GM19351 (cell line): ENCODE measurements at regions not wholly inside any gene's neighbourhood (a gene's known extent, or its start where the extent isn't known, plus 50 kb on each side); places are given as distances from the start of the nearest gene placed in this dataset.
"Not testable (repeated sequence)": the region's sequence is repeated elsewhere in the genome, so short reads cannot be mapped to it uniquely, and the experiment has no call there.

Experiments used
- ATAC-seq: cut with Tn5 transposase; IDR thresholded peaks from one replicate; pipeline ENCODE4 v1.9.1; 2021; ENCODE audit warnings: mild to moderate bottlenecking, moderate library complexity; ENCODE audit not compliant: unreplicated experiment

DNA sequence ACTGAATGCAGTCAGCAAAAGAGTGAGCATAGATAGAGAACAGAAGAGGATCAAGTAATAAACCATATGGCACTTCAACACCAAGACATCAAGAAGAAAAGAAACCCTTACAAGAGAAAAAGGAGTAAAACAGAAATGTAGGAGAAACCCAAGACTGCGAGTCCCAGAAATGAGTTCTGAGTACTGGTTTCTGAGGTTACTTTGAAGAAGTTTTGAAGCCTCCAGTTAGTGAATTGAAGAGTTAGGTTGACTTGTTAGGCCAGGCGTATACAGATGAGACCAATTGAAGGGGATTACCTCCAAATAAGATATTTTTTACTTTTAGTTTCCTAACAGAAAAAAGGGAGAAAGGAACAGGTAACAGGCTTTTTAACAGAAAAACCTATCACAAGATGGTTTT, 162.2 kb upstream of the SSTR1 start:
- no peak for ATAC-seq

DNA sequence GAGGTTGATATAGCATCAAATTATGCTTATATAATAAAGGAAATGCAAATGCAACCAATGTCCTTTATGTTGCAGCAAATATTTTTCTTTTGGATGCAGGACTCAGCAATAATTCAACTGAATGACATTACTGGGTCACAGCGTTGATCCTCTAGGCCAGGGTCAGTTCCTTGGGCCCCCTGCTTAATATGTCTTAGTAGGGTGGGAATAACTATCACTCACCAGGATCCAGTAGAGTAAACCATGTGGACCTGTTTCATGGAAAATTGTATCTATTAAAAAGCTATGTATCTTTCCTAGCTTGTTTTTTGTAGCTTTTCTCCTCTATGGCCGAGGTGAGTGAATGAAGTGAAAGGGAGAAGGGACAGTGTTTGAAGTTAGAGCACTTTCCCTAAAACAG, 161.5 kb upstream of the SSTR1 start:
- ATAC-seq, result no peak

DNA sequence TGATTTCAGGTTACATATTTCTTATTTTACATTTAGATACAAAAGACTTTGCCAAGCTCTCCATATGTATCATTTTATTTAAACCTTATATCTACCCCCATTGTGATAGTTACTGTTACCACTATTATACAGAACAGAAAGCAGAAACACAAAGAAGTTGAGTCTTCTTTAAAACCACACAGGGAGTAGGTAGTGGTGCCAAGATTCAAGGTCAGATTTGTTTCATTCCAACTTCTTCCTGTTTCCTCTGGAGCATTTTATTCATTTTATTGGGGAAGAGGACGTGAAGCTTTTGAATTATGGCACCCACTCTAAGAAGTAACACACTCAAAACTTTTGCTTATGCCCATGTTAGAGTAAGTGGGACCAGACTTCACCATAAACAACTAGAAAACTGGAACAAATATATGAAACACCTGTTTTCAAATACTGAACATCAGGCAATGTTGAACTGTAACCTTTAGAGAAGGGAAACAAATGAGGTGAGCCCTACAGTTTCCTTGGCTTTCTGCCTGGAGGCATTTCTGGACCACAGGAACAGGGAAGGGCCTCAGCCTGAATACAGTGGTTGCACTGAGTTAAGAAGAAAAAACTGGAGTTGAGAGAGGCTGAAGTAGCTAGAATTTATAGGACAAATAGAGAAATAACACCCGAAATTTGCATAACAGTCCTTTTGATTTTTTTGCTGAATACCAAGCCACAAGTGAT, 160.4 kb upstream of the SSTR1 start:
- ATAC-seq, result no peak

DNA sequence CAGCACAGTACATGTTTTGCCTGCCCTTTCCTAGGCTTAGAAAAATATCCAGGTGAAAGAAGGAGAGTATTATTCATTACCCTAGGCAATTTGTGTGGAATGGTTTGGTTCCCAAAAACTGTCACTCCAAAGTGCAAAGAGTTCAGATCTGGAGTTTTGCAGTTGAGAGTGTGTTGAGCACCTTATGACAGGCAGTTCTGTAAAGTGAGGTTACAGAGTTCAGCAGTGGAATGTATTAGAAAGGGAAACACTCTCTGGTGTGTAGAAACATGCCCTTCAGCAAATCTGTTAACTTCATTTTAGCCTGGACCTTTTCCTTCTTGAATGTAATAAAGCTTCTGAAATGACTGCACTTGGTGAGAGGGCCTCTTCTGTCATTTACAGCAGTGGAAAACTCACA, 154.0 kb upstream of the SSTR1 start:
- no peak for ATAC-seq

DNA sequence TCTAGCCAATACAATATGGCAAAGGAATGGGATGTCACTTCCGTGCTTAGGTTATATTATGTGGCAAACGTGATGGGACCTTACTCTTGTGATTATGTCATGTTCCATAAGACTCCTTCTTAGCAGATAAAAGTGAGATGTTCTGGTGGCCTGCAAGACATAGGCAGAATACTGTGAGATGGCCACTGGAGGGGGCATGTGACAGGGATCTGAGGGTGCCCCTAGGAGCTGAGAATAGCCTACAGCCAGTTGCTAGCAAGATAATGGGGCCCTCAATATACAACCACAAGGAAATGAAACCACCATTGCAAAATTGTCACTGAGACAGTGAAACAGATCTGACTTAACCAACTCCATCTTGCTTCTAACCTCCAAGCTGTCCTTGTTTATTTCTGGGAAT, 151.4 kb upstream of the SSTR1 start:
- no peak for ATAC-seq

DNA sequence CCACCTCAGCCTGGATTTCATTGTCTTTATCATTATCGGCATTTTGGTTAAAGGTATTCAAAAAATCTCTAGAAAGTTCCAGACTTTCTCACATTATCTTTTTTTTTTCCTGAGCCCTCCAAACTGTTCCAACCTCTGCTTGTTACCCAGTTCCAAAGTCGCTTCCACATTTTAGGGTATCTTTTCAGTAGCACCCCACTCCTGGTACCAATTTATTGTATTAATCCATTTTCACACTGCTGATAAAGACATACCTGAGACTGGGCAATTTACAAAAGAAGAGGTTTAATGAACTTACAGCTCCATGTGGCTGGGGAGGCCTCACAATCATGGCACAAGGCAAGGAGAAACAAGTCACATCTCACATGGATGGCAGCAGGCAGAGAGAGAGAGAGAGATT, 145.5 kb upstream of the SSTR1 start:
- not testable (repeated sequence) for ATAC-seq

DNA sequence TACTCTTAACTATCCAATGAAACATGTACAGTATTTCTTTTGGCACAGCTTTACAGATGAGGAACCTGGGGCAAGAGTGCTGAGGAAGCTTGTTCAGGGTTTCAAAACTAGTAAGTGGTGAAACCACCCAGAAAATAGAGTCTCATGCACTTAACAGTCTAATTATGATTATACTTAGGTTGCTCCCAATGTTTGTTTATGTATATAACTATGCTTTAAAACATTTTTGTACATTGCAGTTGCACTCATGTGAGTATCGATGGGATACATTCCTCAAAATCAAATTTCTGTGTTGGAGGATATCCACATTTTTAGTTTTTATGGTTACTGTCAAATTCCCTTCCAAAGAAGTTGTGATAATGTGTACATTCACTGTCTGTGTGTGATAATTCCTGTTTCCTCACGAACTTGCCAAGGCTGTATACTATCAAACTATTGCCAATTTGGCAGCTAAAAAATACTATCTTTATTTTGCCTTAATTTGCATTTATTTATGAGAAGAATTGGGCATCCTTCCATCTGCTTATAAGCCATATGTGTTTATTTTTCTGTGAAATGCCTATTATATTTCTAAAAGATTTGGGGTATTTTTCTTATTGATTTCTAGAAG, 143.9 kb upstream of the SSTR1 start:
- ATAC-seq, result no peak

DNA sequence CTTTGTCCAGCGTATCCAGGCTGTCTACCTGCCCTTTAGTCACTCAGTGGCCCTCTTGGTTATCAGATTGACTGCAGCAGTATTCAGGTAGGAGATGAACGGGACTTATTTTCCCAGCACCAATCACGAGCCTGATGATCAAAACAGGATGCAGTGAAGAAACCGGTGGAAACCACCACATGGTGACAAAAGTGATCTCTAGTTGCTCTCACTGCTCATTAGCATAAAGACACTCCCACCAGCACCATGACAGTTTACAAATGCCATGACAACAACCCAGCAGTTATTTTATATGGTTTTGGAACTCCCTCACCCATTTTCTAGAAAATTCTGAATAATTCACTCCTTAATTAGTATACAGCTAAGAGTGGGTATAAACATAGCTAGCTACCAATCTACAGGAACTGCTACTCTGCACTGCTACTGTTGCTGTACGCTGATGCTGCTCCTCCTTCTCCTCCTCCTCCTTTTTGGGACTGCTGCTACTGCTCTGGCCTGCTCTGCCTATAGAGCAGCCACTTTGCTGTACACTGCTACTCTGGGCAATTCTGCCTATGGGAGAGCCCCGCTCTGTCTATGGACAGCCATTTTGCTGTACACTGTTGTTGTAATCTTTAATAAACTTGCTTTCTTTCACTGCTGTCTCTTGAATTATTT, 142.5 kb upstream of the SSTR1 start:
- no peak for ATAC-seq

DNA sequence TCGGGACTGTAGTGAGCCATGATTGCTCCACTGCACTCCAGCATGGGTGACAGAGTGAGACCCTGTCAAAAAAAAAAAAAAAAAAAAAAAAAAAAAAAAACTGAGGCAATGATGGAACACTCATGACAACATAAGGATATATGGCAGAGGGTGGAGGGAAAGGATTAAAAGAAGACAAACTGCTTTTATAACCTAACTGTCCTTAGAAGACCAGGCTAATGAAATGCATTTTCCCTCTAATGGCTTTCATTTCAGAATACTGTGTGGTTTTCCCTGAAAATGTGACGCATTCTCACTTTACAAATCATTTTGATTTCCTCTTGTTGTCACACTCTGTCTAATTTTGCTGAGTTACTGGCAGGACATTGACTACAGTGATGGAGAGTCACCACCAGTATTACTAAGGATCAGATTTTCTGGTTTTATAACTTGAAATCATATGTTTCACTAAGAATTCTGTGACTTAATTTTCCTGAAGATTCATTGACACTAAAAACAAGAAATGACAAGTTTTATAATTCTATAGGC, 137.6 kb upstream of the SSTR1 start:
- no peak for ATAC-seq

DNA sequence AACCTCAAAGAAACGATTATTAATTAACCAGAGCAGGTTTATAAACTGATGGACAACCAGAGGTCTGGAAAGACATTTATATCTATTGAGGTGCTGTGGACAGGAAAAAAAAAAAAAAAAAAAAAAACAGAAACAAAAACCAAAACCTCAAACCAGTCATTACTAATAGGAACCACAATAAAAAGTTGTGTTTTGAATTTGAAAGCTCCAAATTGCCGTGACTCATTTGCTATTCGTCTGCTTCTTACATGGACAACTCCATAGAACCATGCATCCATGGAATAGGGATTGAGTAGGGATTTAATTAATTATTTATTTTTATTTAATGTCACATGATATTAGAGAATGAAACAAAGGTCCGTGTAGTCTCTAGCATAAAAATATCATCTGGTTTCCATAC, 134.1 kb upstream of the SSTR1 start:
- ATAC-seq, result no peak

DNA sequence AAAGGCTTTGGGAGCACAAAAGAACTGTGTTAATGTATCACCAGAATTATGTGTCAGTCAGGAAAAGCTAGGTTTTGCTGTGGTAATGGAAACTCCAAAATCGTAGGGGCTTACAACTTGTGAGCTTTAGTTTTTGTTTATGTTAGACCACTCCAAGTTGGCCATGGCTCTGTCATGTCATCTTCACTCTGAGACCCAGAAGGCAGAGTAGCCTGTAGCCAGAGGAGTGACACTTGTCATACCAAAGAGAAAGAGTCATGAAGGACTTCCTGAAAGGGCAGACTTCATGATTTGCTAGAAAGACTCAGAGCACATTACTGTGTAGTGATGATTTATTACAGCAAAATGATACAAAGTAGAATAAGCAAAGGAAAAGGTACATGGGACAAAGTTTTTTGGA, 133.6 kb upstream of the SSTR1 start:
- no peak for ATAC-seq

DNA sequence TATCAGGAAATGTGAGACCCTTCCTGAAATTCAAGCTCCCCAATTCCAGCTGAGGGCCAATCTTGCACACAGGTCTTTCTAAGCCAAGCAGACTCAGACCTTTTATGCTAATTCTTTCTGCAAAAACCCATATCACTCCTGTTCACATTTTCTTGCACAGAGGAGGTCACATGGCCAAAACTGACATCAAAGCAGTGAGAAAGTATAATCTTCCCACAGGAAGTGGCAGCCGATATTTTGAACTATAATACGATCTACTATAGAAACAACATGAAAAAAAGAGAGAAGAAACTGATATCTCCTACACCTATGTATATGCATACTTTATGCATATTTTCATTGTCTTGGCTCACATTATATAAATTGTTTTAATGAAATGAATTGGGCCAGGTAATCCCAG, 132.9 kb upstream of the SSTR1 start:
- ATAC-seq, result no peak

DNA sequence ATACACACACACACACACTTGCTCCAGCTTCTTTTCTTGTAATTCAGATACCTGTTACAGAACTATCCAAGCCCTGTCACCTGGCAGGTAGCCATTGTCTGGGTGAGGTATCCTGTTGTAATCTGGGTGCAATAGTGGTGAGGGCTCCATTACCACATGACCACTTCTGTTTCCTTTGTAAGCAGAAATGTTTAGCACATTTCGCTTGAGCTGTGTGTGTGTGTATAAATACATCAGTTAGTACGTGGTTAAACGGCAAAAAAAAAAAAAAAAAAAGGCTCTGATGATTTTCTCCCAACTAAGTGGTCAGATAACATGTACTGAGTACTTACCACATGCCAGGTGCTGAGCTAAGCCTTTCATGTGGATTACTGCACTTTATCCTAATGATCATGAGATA, 129.3 kb upstream of the SSTR1 start:
- no peak for ATAC-seq

DNA sequence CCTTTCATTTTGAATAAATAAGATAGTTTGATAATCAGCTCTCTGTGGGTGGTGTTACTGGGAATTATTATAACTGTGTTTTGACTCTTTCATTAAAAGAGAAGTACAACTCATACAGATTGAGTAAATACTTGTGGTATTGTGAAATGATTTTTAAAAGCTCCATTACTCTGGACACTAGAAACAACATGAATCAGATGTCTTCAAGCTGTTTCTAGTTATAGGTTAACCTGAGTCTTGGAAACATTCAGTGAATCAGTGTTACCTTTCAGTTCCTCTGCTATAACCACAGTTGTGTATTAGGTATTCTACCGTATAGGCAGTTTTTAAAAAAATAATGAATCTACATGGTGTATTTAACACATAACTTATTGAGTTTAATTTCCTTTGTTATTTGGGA, 128.4 kb upstream of the SSTR1 start:
- ATAC-seq, result no peak

DNA sequence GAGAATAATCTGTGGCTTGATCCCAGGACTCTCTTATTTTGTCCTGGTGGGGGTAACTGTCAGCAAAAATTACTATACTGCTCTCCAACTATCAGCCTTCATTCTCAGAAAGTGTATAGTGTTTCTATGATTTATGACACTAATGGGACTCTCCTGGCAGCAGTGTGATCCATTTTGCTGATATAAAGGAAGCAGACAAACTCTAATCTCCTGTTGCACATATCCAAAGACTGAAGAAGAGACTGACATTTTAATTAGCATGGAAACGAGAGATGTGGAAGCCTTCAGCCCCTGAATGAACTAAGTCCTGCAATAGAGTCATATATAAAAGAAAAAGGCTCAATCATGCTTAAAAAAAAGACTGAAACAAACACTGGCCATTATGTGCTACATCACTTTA, 127.8 kb upstream of the SSTR1 start:
- ATAC-seq, result no peak

DNA sequence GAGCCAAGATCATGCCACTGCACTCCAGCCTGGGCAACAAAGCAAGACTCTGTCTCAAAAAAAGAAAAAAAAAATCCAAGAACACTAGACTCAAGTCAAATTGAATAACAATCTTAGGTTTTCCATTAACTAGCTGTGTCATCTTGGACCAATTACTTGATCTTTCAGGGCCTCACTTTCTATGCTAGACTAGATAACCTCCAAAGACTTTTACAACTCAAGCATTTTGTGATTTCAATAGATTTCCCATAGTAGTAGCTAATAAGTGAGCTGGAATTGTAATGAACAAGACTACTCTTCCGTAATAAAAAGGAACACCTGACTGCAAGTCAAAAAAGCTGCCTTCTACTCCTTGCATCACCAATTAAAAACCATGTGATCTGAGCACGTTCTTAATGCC, 127.0 kb upstream of the SSTR1 start:
- ATAC-seq, result no peak

DNA sequence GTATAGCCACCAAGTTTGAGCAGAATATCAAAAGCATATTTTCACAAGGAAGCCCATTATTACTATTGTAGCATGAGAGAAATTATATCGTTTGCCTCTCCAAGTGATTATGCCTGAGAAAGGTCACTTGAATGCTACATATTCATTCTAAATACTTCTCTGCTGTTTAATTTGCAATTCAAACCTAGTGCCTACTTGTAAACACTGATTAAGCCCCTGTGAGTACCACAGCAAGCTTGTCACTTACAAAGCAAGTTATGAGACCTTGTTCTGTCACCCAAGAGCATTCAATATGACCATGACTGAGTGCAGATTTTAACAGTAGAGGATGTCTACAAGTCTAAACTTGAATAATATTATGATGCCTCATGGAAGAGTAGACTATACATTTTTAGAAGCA, 124.7 kb upstream of the SSTR1 start:
- ATAC-seq, result no peak

DNA sequence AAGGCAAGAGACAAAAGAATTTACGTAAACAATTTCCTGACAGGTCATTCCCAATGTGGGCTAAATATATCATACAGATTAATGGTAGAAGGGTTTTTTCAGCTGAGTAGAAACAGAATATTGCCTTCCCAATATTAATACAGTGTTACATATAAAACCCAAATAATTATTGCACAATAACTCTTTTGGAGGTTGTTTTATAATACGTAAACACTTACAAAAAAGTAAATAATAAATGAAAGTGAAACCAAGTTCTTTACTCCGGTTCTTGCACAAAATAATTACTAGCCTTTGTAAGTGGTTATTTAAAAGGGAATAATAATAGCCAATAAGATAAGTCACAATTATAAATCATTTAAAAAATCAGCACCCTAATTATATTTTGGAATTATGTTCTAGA, 118.6 kb upstream of the SSTR1 start:
- no peak for ATAC-seq

DNA sequence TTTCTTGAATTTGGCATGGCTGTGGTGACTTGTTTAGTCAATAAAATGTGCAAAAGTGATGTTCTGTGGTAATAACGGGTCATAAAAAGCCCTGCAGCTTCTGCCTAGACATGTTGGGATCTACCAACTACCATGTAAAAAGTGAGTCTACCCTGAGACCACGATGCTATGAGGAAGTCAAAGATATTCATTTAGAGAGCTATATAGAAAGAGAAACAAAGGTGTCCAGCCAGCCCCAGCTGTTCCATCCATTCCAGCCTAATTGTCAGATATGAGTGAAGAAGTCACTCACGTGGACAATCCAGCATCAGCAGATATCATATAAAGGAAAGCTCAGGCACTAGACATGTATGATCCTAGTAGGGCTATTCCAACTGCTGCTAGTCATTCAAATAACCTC, 117.2 kb upstream of the SSTR1 start:
- no peak for ATAC-seq

DNA sequence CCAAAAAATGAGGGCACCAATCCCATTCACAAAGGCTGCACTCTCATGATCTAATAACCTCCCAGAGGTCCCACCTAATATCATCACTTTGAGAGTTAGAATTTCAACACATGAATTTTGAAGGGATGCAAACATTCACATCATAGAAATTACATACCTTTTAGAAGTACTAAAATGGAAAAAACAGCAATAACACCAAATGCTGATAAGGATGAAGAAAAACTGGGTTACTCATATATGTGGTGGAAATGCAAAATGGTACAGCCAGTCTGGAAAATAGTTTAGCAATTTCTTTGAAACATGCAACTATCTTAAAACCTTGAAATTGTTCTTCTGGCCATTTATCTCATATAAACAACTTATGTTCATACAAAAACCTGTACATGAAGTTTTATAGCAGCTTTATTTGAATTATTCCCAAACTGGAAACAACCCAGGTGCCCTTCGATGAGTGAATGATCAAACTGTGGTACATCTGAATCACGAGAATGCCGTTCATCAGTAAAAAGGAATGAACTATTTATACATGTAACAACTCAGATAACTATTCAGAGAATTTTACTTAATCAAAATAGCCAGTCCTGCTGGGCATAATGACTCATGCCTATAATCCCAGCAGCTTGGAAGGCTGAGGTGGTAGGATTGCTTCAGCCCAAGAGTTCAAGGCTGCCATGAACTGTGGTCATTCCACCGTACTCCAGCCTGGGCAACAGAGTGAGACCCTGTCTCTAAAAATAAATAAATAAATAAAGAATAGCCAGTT, 109.4 kb upstream of the SSTR1 start:
- no peak for ATAC-seq

DNA sequence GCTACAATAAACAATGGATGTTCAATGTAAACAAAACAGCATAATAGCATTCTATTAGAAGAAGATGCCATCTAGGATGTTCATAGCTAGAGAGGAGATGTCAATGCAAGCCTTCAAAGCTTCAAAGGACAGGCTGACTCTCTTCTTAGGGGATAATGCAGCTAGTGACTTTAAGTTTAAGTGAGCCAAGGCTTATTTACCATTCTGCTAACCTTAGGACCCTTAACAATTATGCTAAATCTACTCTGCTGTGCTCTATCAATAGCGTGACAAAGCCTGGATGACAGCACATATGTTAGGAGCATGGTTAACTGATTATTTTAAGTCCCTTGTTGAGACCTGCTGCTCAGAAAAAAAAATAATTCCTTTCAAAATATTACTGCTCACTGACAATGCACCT, 106.0 kb upstream of the SSTR1 start:
- no peak for ATAC-seq
